Cardiac fibroblast (primary cell): ENCODE measurements at regions not wholly inside any gene's neighbourhood (a gene's known extent, or its start where the extent isn't known, plus 50 kb on each side); places are given as distances from the start of the nearest gene placed in this dataset.

ENCODE experiments used
- DNase-seq, 2 donors: peaks; one replicate each; pipeline versions ENCODE4 v3.0.0 to v3.0.0-alpha.2; 2010; ENCODE audit warnings: low read depth in 2 of 2
- H3K4me3 ChIP-seq, 2 donors: replicated peaks in 1 of 2; 1 replicate in 1 of 2; 2 replicates in 1 of 2; pipeline ENCODE4 v1.5.1; 2011; ENCODE audit warnings: low read depth in 2 of 2, low read length in 2 of 2, mild to moderate bottlenecking in 2 of 2, moderate library complexity in 1 of 2
- CTCF ChIP-seq: IDR thresholded peaks from one replicate; pipeline ENCODE4 v1.5.1; 2011; ENCODE audit warnings: low read depth, mild to moderate bottlenecking, low read length, inconsistent platforms

DNA sequence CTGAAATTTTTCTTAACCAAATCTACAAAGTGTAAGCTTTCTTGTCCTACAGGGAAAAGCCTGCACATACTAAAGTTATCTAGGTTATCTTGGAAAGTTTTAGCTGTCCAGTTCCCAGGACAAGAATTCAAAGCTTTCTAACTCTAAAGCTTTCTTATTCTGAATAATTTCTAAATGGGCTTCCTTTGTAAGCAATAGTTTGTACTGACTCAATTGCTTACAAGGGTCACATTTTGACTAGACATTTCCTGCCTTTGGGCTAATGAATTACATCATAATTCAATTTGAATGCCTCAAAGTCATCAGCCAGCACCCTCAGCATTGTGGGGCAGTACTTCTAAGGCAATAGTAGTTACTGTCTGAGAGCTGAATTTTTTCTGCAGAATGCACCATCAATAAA, 223.0 kb downstream of the LTN1 start:
- TF ChIP-seq CTCF = no peak
- no peak overlapping the region for H3K4me3 ChIP-seq
- peak; percentile 44 to 48 for DNase-seq

GRCh38 chr21:28768753-28769152, 223.9 kb downstream of the LTN1 start:
- no peak for DNase-seq
- no peak for TF ChIP-seq CTCF
- no peak overlapping the region for H3K4me3 ChIP-seq

DNA sequence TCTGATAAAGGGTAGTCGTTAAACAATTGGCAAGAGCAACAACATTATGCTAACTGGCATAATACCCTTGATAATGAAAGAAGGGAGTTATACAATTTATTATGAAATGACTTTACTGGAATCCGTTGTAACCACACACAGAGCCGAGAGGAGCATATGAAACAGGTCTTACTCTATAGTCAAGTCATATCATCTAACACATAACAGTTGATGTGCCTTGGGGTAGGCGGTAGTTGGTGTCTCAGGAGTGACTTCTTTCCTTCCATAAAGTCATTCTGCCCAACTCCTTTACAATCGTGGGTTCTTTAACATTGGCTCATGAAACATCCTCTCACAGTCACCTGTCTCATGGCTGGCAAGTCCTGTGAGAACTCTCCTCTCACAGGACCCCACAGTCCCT, 225.2 kb downstream of the LTN1 start:
- no peak overlapping the region for H3K4me3 ChIP-seq
- no peak for TF ChIP-seq CTCF
- no peak for DNase-seq

DNA sequence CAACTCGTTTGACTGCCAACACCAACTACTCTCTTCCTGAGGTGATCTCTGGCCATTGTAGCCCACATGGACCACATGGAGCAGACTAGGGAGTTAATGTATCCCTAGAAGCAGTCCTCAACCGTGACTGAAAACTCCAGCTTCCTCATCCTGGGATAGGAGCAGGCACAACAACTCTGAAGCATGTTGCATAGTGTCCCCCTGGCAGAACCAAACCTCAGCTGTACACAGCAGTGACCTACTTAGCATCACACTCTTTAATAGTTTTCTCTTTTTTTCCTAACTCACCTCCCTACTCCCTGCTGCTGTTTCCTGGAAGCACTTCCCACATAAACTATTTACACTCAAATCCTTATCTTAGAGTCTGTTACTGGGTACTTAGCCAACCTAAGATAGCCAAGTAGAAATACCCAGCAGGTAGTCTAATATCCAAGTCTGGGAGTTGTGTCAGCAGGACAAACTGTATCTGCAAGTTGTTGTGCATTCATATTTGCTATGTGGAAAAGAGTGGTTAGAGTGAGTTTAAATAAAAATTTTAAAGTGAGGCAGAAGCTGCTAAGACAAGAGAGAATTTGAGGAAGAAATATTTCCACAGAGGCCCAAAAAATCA, 228.8 kb downstream of the LTN1 start:
- no peak for TF ChIP-seq CTCF
- no peak for DNase-seq

DNA sequence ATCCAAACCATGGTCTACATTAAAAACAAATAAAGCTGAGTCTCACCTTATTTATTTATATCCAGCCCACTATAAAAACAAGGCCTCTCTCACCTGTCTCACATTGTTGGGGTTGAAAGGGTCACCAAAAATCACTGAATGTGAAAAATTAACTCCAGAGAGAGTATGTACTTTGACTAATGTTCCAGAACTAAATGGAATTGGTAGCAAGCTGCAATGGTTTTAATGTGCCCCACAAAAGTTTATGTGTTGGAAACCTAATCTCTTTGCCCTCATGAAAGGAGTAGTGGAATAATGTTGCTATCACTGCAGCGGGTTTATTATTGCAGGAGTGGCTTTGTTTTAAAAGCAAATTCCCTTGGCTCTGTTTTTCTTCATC, 230.3 kb downstream of the LTN1 start:
- no peak for DNase-seq
- H3K4me3 ChIP-seq = no peak overlapping the region
- no peak for TF ChIP-seq CTCF

More for the DNA sequence above, 228.8 kb downstream of the LTN1 start:
- H3K4me3 ChIP-seq = no peak overlapping the region

DNA sequence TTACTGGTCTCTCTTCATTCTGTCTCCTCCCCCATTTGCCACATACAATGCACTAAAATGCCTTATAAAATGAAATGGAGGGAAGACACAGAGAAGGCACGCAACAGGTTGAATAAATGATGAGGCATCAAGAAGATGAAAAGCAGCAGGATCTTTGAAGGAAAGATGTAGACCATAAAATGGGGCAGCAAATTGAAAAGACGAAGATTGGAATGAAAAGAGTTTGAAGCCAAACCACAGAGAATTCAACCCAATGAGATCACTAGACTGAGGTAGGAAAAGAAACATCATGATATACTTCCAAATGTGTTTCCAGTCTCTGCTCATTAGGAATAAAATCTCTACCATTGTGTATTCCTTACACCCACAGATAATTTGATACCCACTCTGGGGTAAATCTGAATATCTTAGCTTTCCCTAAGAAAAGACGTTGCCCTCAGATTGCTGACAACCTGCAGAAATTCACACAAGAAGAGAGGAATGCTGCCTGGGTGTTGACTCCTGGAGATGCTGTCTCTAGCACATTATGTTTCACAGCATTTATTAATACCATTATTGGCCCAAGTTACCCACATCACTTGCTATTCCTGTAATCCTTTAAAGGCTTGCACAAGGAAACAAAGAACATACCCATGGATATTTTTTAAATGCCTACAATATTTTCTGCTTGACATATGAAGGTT, 230.9 kb downstream of the LTN1 start:
- H3K4me3 ChIP-seq = no peak overlapping the region

More for the DNA sequence above, 230.9 kb downstream of the LTN1 start:
- DNase-seq = peak in 1 of 2 donors; percentile 23
- TF ChIP-seq CTCF = no peak
